Rectal smooth muscle tissue (tissue), 1 donor: ENCODE measurements at regions not wholly inside any gene's neighbourhood (a gene's known extent, or its start where the extent isn't known, plus 50 kb on each side); places are given as distances from the start of the nearest gene placed in this dataset.

Experiments
- H3K27ac ChIP-seq: one replicate; pipeline ENCODE4 v1.7.0; 2013; ENCODE audit warnings: low read depth, low read length, inconsistent platforms
- H3K27me3 ChIP-seq: one replicate; pipeline ENCODE4 v1.7.0; 2013; ENCODE audit warnings: low read length; ENCODE audit not compliant: control insufficient read depth, insufficient read depth
- H3K36me3 ChIP-seq: one replicate; pipeline ENCODE4 v1.7.0; 2013; ENCODE audit warnings: low read length; ENCODE audit not compliant: control insufficient read depth, insufficient read depth
- H3K4me1 ChIP-seq: one replicate; pipeline ENCODE4 v1.7.0; 2013; ENCODE audit warnings: low read length; ENCODE audit not compliant: control insufficient read depth, insufficient read depth
- H3K4me3 ChIP-seq: one replicate; pipeline ENCODE4 v1.7.0; 2013; ENCODE audit warnings: low read length
- H3K9ac ChIP-seq: one replicate; pipeline ENCODE4 v1.7.0; 2013; ENCODE audit warnings: low read length

GRCh38 chr3:124386996-124387595 is 343.2 kb upstream of the UMPS start:
- no peak overlapping the region for H3K9ac ChIP-seq
- H3K4me1 ChIP-seq = no peaks in the 10 kb centered on the region
- H3K36me3 ChIP-seq = no peaks in the 10 kb centered on the region
- no peak overlapping the region for H3K27ac ChIP-seq
- no peak overlapping the region for H3K4me3 ChIP-seq
- H3K27me3 ChIP-seq = no peaks in the 10 kb centered on the region

GRCh38 chr3:124391774-124392173 is 338.5 kb upstream of the UMPS start:
- no peaks in the 10 kb centered on the region for H3K36me3 ChIP-seq
- no peak overlapping the region for H3K4me3 ChIP-seq

GRCh38 chr3:124393340-124393739 is 336.9 kb upstream of the UMPS start:
- no peak overlapping the region for H3K27ac ChIP-seq
- H3K4me3 ChIP-seq = no peak overlapping the region
- H3K4me1 ChIP-seq = peaks cover 3% of the 10 kb centered on the region
- no peaks in the 10 kb centered on the region for H3K36me3 ChIP-seq
- no peak overlapping the region for H3K9ac ChIP-seq
- no peaks in the 10 kb centered on the region for H3K27me3 ChIP-seq

More at GRCh38 chr3:124391774-124392173, 338.5 kb upstream of the UMPS start:
- Histone ChIP-seq H3K9ac (no peak overlapping the region), H3K27ac (no peak overlapping the region), H3K27me3 (no peaks in the 10 kb centered on the region), H3K4me1 (no peaks in the 10 kb centered on the region)

GRCh38 chr3:124395162-124395561 is 335.1 kb upstream of the UMPS start:
- H3K27me3 ChIP-seq = no peaks in the 10 kb centered on the region
- no peak overlapping the region for H3K27ac ChIP-seq
- H3K36me3 ChIP-seq = no peaks in the 10 kb centered on the region
- H3K4me3 ChIP-seq = no peak overlapping the region
- H3K9ac ChIP-seq = no peak overlapping the region
- H3K4me1 ChIP-seq = peaks cover 3% of the 10 kb centered on the region

GRCh38 chr3:124395584-124396338 is 334.5 kb upstream of the UMPS start:
- Histone ChIP-seq H3K27ac (no peak overlapping the region), H3K4me1 (peaks cover 3% of the 10 kb centered on the region), H3K27me3 (no peaks in the 10 kb centered on the region), H3K4me3 (no peak overlapping the region), H3K9ac (no peak overlapping the region), H3K36me3 (no peaks in the 10 kb centered on the region)

- Histone ChIP-seq H3K4me3 (no peak overlapping the region), H3K9ac (no peak overlapping the region), H3K27me3 (no peaks in the 10 kb centered on the region), H3K27ac (no peak overlapping the region), H3K36me3 (no peaks in the 10 kb centered on the region), H3K4me1 (peaks cover 3% of the 10 kb centered on the region)
Measured at GRCh38 chr3:124396339-124396950, 333.8 kb upstream of the UMPS start.

- Histone ChIP-seq H3K4me1 (peaks cover 3% of the 10 kb centered on the region), H3K4me3 (no peak overlapping the region), H3K27me3 (no peaks in the 10 kb centered on the region), H3K36me3 (no peaks in the 10 kb centered on the region), H3K27ac (no peak overlapping the region), H3K9ac (no peak overlapping the region)
Measured at GRCh38 chr3:124397088-124397487, 333.2 kb upstream of the UMPS start.

GRCh38 chr3:124398594-124398993 is 331.7 kb upstream of the UMPS start:
- peaks cover 3% of the 10 kb centered on the region for H3K4me1 ChIP-seq
- H3K27me3 ChIP-seq = no peaks in the 10 kb centered on the region
- H3K27ac ChIP-seq = no peak overlapping the region
- no peak overlapping the region for H3K9ac ChIP-seq
- no peak overlapping the region for H3K4me3 ChIP-seq
- no peaks in the 10 kb centered on the region for H3K36me3 ChIP-seq

- Histone ChIP-seq H3K36me3 (no peaks in the 10 kb centered on the region), H3K4me1 (peaks cover 3% of the 10 kb centered on the region), H3K4me3 (no peak overlapping the region), H3K9ac (no peak overlapping the region), H3K27ac (no peak overlapping the region), H3K27me3 (no peaks in the 10 kb centered on the region)
Measured at GRCh38 chr3:124401843-124402242, 328.4 kb upstream of the UMPS start.

- no peak overlapping the region for H3K27ac ChIP-seq
- no peaks in the 10 kb centered on the region for H3K36me3 ChIP-seq
- H3K9ac ChIP-seq = no peak overlapping the region
- H3K4me3 ChIP-seq = no peak overlapping the region
- H3K27me3 ChIP-seq = no peaks in the 10 kb centered on the region
- peaks cover under 1% of the 10 kb centered on the region for H3K4me1 ChIP-seq
Measured at GRCh38 chr3:124402791-124403190, 327.5 kb upstream of the UMPS start.

GRCh38 chr3:124404621-124405020 is 325.6 kb upstream of the UMPS start:
- H3K27ac ChIP-seq = no peak overlapping the region

GRCh38 chr3:124407260-124407659 is 323.0 kb upstream of the UMPS start:
- Histone ChIP-seq H3K36me3 (no peaks in the 10 kb centered on the region), H3K27ac (no peak overlapping the region), H3K27me3 (no peaks in the 10 kb centered on the region), H3K4me3 (no peak overlapping the region), H3K9ac (no peak overlapping the region), H3K4me1 (no peaks in the 10 kb centered on the region)

More at GRCh38 chr3:124404621-124405020, 325.6 kb upstream of the UMPS start:
- no peak overlapping the region for H3K4me3 ChIP-seq
- H3K36me3 ChIP-seq = no peaks in the 10 kb centered on the region
- no peak overlapping the region for H3K9ac ChIP-seq
- H3K27me3 ChIP-seq = no peaks in the 10 kb centered on the region
- H3K4me1 ChIP-seq = no peaks in the 10 kb centered on the region
